ENCODE measurements at regions not wholly inside any gene's neighbourhood (a gene's known extent, or its start where the extent isn't known, plus 50 kb on each side); places are given as distances from the start of the nearest gene placed in this dataset.
"Not testable (repeated sequence)": the region's sequence is repeated elsewhere in the genome, so short reads cannot be mapped to it uniquely, and the experiment has no call there.

- no peak for FAIRE-seq
Measured at GRCh38 chr10:33774857-33775256, 440.4 kb upstream of the NRP1 start.

GRCh38 chr10:33773886-33774480 is 439.5 kb upstream of the NRP1 start:
- no peak for FAIRE-seq

- no peak for FAIRE-seq
Measured at GRCh38 chr10:33773253-33773573, 438.7 kb upstream of the NRP1 start.

- no peak for FAIRE-seq
Measured at GRCh38 chr10:33772370-33773252, 438.1 kb upstream of the NRP1 start.

- FAIRE-seq: not testable (repeated sequence)
Measured at GRCh38 chr10:33771856-33772255, 437.4 kb upstream of the NRP1 start.

GRCh38 chr10:33764694-33765185 is 430.3 kb upstream of the NRP1 start:
- no peak for FAIRE-seq

- FAIRE-seq: no peak
Measured at GRCh38 chr10:33760056-33760943, 425.8 kb upstream of the NRP1 start.

- FAIRE-seq: no peak
Measured at GRCh38 chr10:33759191-33759590, 424.7 kb upstream of the NRP1 start.

- no peak for FAIRE-seq
Measured at GRCh38 chr10:33758299-33758698, 423.8 kb upstream of the NRP1 start.

- no peak for FAIRE-seq
Measured at GRCh38 chr10:33754052-33754451, 419.6 kb upstream of the NRP1 start.

GRCh38 chr10:33753389-33753788 is 418.9 kb upstream of the NRP1 start:
- no peak for FAIRE-seq

GRCh38 chr10:33749790-33750189 is 415.3 kb upstream of the NRP1 start:
- FAIRE-seq: no peak

GRCh38 chr10:33749067-33749735 is 414.7 kb upstream of the NRP1 start:
- no peak for FAIRE-seq

GRCh38 chr10:33746836-33747268 is 412.4 kb upstream of the NRP1 start:
- no peak for FAIRE-seq

- FAIRE-seq: no peak
Measured at GRCh38 chr10:33746186-33746585, 411.7 kb upstream of the NRP1 start.

- no peak for FAIRE-seq
Measured at GRCh38 chr10:33743429-33743857, 409.0 kb upstream of the NRP1 start.

- FAIRE-seq: no peak
Measured at GRCh38 chr10:33739031-33739430, 404.6 kb upstream of the NRP1 start.

- FAIRE-seq: no peak
Measured at GRCh38 chr10:33735464-33735923, 401.0 kb upstream of the NRP1 start.

- no peak for FAIRE-seq
Measured at GRCh38 chr10:33734393-33735155, 400.1 kb upstream of the NRP1 start.

GRCh38 chr10:33733058-33733457 is 398.6 kb upstream of the NRP1 start:
- FAIRE-seq: no peak

GRCh38 chr10:33732161-33732680 is 397.8 kb upstream of the NRP1 start:
- peak; percentile 82 for FAIRE-seq

- FAIRE-seq: no peak
Measured at GRCh38 chr10:33731322-33731721, 396.9 kb upstream of the NRP1 start.

Data from islet of Langerhans (tissue), 1 donor.